GM12891 (cell line): ENCODE measurements at regions not wholly inside any gene's neighbourhood (a gene's known extent, or its start where the extent isn't known, plus 50 kb on each side); places are given as distances from the start of the nearest gene placed in this dataset.

Source experiments
- POLR2A ChIP-seq: IDR thresholded peaks from 2 replicates; pipeline ENCODE4 v1.6.1; 2011; ENCODE audit warnings: low read depth, low read length, control low read depth
- POLR2AphosphoS5 ChIP-seq: IDR thresholded peaks from 2 replicates; pipeline ENCODE4 v1.6.1; 2011; ENCODE audit warnings: low read depth, low read length, control low read depth
- SPI1 ChIP-seq: IDR thresholded peaks from 2 replicates; pipeline ENCODE4 v1.6.1; 2011; ENCODE audit warnings: low read depth, low read length, control low read depth

GRCh38 chr14:43244142-43244625, 1262.9 kb downstream of the FSCB start:
- TF ChIP-seq POLR2AphosphoS5 = no peak
- no peak for TF ChIP-seq POLR2A
- no peak for TF ChIP-seq SPI1
